Activated naive CD4-positive, alpha-beta T cell treated with anti-CD3 and anti-CD28 coated beads, Interleukin-2, amount 50 U/mL, for 24 hours (primary cell): ENCODE measurements at regions not wholly inside any gene's neighbourhood (a gene's known extent, or its start where the extent isn't known, plus 50 kb on each side); places are given as distances from the start of the nearest gene placed in this dataset.

Experiments used
- H3K27ac Mint-ChIP-seq: one replicate; pipeline ENCODE4 v1.8.0; 2021; ENCODE audit warnings: mild to moderate bottlenecking, mixed read lengths
- H3K27me3 Mint-ChIP-seq: one replicate; pipeline ENCODE4 v1.8.0; 2021; ENCODE audit warnings: mixed read lengths
- H3K36me3 Mint-ChIP-seq: one replicate; pipeline ENCODE4 v1.8.0; 2021; ENCODE audit warnings: mixed read lengths
- H3K4me1 Mint-ChIP-seq: one replicate; pipeline ENCODE4 v1.8.0; 2021; ENCODE audit warnings: mixed read lengths
- H3K4me3 Mint-ChIP-seq: one replicate; pipeline ENCODE4 v1.8.0; 2021; ENCODE audit warnings: mild to moderate bottlenecking, mixed read lengths
- H3K9me3 Mint-ChIP-seq: one replicate; pipeline ENCODE4 v1.8.0; 2021; ENCODE audit warnings: mixed read lengths

GRCh38 chr12:68453278-68453677 lies 121.1 kb upstream of the MDM1 start:
- Mint-ChIP-seq H3K4me1 (peaks cover 90% of the 10 kb centered on the region), H3K4me3 (no peak overlapping the region), H3K27me3 (no peaks in the 10 kb centered on the region), H3K36me3 (no peaks in the 10 kb centered on the region), H3K27ac (peak overlapping the region; percentile 73), H3K9me3 (no peaks in the 10 kb centered on the region)

- H3K4me1 Mint-ChIP-seq, result peaks cover 85% of the 10 kb centered on the region
- H3K9me3 Mint-ChIP-seq, result no peaks in the 10 kb centered on the region
- no peaks in the 10 kb centered on the region for H3K27me3 Mint-ChIP-seq
- H3K36me3 Mint-ChIP-seq, result no peaks in the 10 kb centered on the region
- H3K27ac Mint-ChIP-seq, result no peak overlapping the region
- peak overlapping the region; percentile 12 for H3K4me3 Mint-ChIP-seq
These were observed 121.7 kb upstream of the MDM1 start for GRCh38 chr12:68453876-68454275.

- Mint-ChIP-seq H3K27ac (peak overlapping the region; percentile 74), H3K27me3 (no peaks in the 10 kb centered on the region), H3K36me3 (no peaks in the 10 kb centered on the region), H3K4me1 (peaks cover 78% of the 10 kb centered on the region), H3K4me3 (peak overlapping the region; percentile 54), H3K9me3 (no peaks in the 10 kb centered on the region)
These were observed 122.7 kb upstream of the MDM1 start for GRCh38 chr12:68454892-68455291.

DNA sequence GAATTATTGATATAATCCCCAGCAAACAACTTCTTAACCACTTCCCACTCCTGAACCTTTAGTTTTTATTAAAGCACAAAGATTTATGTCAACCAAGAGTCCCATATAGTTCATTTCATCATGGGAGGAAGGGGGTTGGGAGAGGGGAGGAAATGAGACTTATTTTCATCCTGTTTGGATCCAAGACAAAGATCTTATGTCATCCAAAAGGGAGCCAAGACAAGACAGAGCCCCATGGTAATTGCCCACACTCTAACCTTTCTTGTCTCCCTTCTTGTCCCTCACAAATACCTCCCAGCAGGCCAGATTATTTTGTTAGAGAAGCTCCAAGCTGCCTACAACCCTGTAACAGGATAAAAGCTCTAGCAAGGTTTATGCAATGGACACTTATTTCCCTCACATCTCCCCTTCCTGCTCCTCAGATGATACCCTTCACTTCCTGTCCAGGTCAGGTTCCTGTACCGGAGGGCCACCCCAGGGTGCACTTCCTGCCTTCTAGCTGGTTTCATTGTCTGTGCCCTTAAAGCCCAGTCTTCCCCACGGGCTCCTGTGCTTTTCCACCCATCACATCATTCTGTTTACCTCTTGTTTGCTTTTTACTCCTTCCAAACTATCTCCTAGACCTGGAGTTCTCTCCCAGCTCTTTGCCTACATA lies 123.7 kb upstream of the MDM1 start:
- H3K9me3 Mint-ChIP-seq, result no peaks in the 10 kb centered on the region
- peaks cover 70% of the 10 kb centered on the region for H3K4me1 Mint-ChIP-seq
- no peaks in the 10 kb centered on the region for H3K27me3 Mint-ChIP-seq
- H3K36me3 Mint-ChIP-seq, result no peaks in the 10 kb centered on the region
- H3K4me3 Mint-ChIP-seq, result peak overlapping the region; percentile 38
- peak overlapping the region; percentile 74 for H3K27ac Mint-ChIP-seq

DNA sequence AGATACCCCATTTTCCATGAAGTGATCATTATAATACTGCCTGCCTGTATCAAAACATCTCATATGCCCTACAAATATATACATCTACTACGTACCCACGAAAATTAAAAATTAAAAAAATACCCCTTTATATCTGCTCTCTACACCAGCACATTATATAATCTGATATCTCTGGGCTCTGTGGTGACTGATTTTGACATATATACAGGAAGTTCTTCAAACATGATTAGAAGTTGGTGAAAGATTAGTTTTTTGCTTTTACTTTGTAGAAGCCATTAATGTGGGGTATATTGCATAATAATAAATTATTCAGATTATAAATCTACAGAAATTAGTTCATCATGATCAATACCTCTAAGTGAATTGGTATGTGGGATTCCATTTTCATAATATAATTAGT lies 126.7 kb upstream of the MDM1 start:
- Mint-ChIP-seq H3K27ac (no peak overlapping the region), H3K27me3 (no peaks in the 10 kb centered on the region), H3K4me1 (peaks cover 60% of the 10 kb centered on the region), H3K36me3 (no peaks in the 10 kb centered on the region), H3K4me3 (no peak overlapping the region), H3K9me3 (no peaks in the 10 kb centered on the region)

DNA sequence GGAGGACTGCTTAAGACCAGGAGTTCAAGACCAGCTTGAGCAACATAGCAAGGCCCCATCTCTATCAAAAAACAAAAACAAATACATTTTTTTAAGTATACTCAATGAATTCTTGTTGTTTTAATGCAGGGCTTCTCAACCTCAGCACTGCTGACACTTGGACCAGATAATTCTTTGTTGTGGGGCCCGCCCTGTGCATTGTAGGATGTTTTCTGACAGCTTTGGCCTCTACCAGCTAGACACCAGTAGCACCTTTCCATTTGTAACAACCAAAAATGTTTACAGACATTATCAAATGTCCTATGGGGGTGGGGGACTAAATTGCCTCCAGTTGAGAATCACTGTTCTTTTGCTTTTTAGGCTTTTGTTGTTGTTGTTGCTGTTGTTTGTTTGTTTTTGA lies 128.1 kb upstream of the MDM1 start:
- Mint-ChIP-seq H3K36me3 (no peaks in the 10 kb centered on the region), H3K9me3 (no peaks in the 10 kb centered on the region), H3K4me1 (peaks cover 47% of the 10 kb centered on the region), H3K27me3 (no peaks in the 10 kb centered on the region), H3K27ac (no peak overlapping the region), H3K4me3 (no peak overlapping the region)

DNA sequence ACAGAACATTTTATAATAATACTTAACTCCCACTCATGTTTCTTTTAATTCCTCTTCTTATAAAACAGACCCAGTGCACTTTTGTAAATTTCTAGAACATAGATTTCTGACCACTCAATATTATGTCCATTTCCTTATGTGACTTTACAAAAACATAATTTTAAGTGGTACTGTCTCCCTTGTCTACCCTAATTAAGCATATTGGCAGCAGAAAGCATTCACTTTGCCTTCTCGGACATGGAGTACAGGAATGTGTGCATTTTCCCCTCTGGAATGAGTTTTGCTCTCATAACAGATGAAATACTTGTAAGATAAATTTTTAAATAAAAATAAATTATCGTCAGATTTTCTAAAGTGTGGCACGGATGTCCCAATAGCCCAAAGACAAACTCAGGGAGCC lies 129.5 kb upstream of the MDM1 start:
- Mint-ChIP-seq H3K27ac (no peak overlapping the region), H3K36me3 (no peaks in the 10 kb centered on the region), H3K4me3 (no peak overlapping the region), H3K9me3 (no peaks in the 10 kb centered on the region), H3K27me3 (no peaks in the 10 kb centered on the region), H3K4me1 (peaks cover 33% of the 10 kb centered on the region)

DNA sequence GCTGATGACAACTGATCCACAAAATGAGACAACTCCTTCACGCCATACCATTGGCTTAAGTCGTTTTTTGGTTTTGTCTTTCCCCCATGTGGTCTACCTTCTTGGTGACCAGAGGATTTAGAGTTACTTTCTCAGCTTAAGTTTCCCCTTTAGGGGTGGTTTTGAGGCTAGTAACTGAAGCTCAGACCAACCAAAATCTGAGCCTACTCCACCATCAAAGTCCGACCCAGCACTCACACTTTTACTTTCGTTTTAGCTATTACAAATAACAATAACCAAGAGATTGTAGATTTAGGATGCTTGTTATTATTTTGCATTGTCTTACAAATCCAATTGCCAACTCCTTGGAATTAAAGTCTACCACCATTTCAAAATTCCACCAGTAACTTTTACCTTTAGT lies 130.6 kb upstream of the MDM1 start:
- Mint-ChIP-seq H3K27ac (peak overlapping the region; percentile 84), H3K9me3 (no peaks in the 10 kb centered on the region), H3K4me1 (peaks cover 25% of the 10 kb centered on the region), H3K4me3 (peak overlapping the region; percentile 81), H3K36me3 (no peaks in the 10 kb centered on the region), H3K27me3 (no peaks in the 10 kb centered on the region)

- Mint-ChIP-seq H3K27me3 (no peaks in the 10 kb centered on the region), H3K27ac (no peak overlapping the region), H3K4me3 (no peak overlapping the region), H3K4me1 (peaks cover 21% of the 10 kb centered on the region), H3K36me3 (no peaks in the 10 kb centered on the region), H3K9me3 (no peaks in the 10 kb centered on the region)
These were observed 133.1 kb upstream of the MDM1 start for GRCh38 chr12:68465227-68465626.

DNA sequence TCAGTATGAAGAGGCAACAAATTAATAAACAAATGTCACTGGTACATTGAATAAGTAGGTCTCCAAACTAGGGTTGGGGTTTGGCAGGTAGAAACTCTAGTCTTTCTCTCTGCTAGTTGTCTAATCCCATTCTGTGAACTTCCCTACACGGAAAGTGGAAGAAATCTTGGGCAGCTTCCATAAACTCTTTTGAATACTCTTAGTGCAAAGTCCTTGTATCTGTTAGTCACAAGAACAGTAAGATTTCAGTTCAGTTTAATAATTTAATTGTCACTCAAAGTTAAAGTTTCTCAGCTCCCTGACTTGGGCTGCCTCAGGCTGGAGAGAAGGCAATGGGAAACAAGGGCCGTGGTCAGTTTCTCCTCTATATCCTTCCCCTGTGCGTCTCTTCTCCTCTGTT lies 135.4 kb upstream of the MDM1 start:
- Mint-ChIP-seq H3K27ac (no peak overlapping the region), H3K4me3 (no peak overlapping the region), H3K9me3 (no peaks in the 10 kb centered on the region), H3K36me3 (no peaks in the 10 kb centered on the region), H3K27me3 (no peaks in the 10 kb centered on the region), H3K4me1 (peaks cover 17% of the 10 kb centered on the region)

DNA sequence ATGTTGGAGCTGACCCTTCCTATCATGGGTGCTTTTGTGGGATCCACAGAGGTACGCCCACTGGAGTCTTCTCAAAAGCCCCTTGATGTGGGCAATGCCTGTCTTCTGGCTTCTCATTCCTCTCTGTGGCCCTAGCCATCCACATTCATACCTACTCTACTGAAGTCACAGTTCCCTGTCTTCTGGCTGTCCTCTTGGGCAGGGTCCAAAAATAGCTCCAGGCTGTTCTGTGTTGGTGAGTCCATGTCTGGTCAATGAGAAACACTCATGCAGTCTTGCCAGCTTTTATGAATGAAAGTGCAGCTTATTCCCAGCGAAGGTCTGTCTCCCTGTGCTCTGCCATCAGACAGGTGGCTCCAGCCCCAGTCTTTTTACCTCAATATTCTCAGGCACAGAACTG lies 135.9 kb upstream of the MDM1 start:
- Mint-ChIP-seq H3K27ac (no peak overlapping the region), H3K4me1 (peaks cover 11% of the 10 kb centered on the region), H3K9me3 (no peaks in the 10 kb centered on the region), H3K27me3 (no peaks in the 10 kb centered on the region), H3K4me3 (no peak overlapping the region), H3K36me3 (no peaks in the 10 kb centered on the region)

GRCh38 chr12:68469113-68469512 lies 137.0 kb upstream of the MDM1 start:
- no peaks in the 10 kb centered on the region for H3K36me3 Mint-ChIP-seq
- peaks cover 5% of the 10 kb centered on the region for H3K4me1 Mint-ChIP-seq
- no peak overlapping the region for H3K27ac Mint-ChIP-seq
- H3K4me3 Mint-ChIP-seq, result no peak overlapping the region
- no peaks in the 10 kb centered on the region for H3K9me3 Mint-ChIP-seq
- H3K27me3 Mint-ChIP-seq, result no peaks in the 10 kb centered on the region

DNA sequence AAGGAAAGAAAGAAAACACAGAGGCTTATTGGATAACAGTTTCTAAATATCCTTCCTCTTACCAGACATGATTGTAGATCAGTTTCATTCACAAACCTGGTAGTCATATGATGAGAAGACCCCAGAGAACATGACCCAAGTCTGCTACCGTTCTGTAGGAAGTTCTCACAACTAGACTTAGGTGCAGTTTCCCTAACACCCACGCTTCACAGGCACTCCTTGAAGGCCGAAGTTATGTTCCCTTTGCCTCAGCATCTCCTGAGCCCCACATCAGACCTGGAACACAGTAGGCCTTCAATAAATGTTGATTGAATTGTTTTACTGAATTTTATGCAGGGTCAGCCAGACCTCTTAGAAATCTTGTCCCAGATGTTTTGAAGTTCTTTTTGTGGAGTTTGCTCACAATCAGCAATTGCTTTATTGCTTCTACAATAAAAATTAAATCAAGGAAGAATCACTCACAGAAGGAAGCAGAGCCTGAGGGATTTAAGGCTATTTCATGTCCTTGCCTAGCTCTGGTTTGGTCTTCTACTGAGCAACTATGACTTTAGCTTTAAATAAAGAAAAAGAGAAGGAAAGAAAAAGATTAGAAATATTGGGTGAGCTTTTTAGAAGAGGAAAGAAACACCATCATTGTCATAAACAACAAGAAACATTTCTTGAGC lies 138.6 kb upstream of the MDM1 start:
- Mint-ChIP-seq H3K36me3 (no peaks in the 10 kb centered on the region), H3K4me1 (peaks cover 5% of the 10 kb centered on the region), H3K27me3 (no peaks in the 10 kb centered on the region), H3K9me3 (no peaks in the 10 kb centered on the region), H3K4me3 (no peak overlapping the region), H3K27ac (peak overlapping the region; percentile 68)

- Mint-ChIP-seq H3K4me1 (peaks cover 5% of the 10 kb centered on the region), H3K27me3 (no peaks in the 10 kb centered on the region)
These were observed 136.1 kb upstream of the RAP1B start for GRCh38 chr12:68474467-68475204.

DNA sequence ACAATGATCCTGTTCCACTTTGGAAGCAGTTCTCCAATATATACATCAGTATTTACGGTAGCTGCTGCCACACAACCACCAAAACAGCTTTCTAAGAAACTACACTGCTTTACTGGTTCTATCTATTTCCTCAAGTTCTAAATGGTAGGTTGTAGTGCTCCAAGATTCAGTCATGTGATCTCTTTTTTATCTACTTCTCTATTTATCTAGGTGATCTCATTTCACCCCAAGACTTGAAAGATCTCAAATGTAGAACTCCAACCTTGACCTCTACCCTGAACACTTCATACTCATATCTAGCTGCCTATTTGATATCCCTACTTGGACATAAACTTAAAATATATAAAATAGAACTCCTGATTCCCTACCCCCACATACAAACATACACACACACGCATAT lies 133.9 kb upstream of the RAP1B start:
- no peak overlapping the region for H3K27ac Mint-ChIP-seq

More at GRCh38 chr12:68474467-68475204, 136.1 kb upstream of the RAP1B start:
- Mint-ChIP-seq H3K9me3 (no peaks in the 10 kb centered on the region), H3K36me3 (no peaks in the 10 kb centered on the region), H3K27ac (no peak overlapping the region), H3K4me3 (no peak overlapping the region)

GRCh38 chr12:68477261-68477772 lies 133.4 kb upstream of the RAP1B start:
- H3K4me1 Mint-ChIP-seq, result peaks cover 18% of the 10 kb centered on the region
- H3K9me3 Mint-ChIP-seq, result peaks cover 5% of the 10 kb centered on the region

More for the DNA sequence above, 133.9 kb upstream of the RAP1B start:
- Mint-ChIP-seq H3K27me3 (no peaks in the 10 kb centered on the region), H3K4me3 (no peak overlapping the region), H3K36me3 (no peaks in the 10 kb centered on the region), H3K4me1 (peaks cover 13% of the 10 kb centered on the region), H3K9me3 (peaks cover 5% of the 10 kb centered on the region)

More at GRCh38 chr12:68477261-68477772, 133.4 kb upstream of the RAP1B start:
- no peaks in the 10 kb centered on the region for H3K36me3 Mint-ChIP-seq
- no peaks in the 10 kb centered on the region for H3K27me3 Mint-ChIP-seq
- no peak overlapping the region for H3K27ac Mint-ChIP-seq
- H3K4me3 Mint-ChIP-seq, result no peak overlapping the region
